Breast epithelium (tissue), 4 donors: ENCODE measurements at regions not wholly inside any gene's neighbourhood (a gene's known extent, or its start where the extent isn't known, plus 50 kb on each side); places are given as distances from the start of the nearest gene placed in this dataset.

Source experiments
- DNase-seq, 2 donors: peaks; one replicate each; pipeline ENCODE4 v3.0.0-alpha.2; 2019; ENCODE audit warnings: low spot score in 2 of 2
- H3K27ac ChIP-seq, 2 donors: fragments of 200-600 bp; sonication (generic) in 1 of 2; one replicate each; pipeline ENCODE4 v1.5.1; 2016 to 2019; ENCODE audit warnings: mild to moderate bottlenecking in 1 of 2
- H3K27me3 ChIP-seq, 2 donors: fragments of 200-600 bp; sonication (generic) in 1 of 2; one replicate each; pipeline versions ENCODE4 v1.5.1 to v1.6.0; 2017 to 2019; ENCODE audit warnings: control low read depth in 1 of 2, mild to moderate bottlenecking in 1 of 2
- H3K36me3 ChIP-seq: fragments of 200-600 bp; one replicate; pipeline ENCODE4 v1.5.1; 2019
- H3K4me1 ChIP-seq, 2 donors: fragments of 200-600 bp; sonication (generic); one replicate each; pipeline ENCODE4 v1.5.1; 2016 to 2019; ENCODE audit warnings: control low read depth in 1 of 2
- H3K4me3 ChIP-seq, 3 donors: fragments of 200-600 bp; sonication (generic); 1 replicate in 2 of 3; 2 replicates in 1 of 3; pipeline ENCODE4 v1.5.1; 2016 to 2019; ENCODE audit warnings: mild to moderate bottlenecking in 3 of 3, moderate library complexity in 2 of 3
- H3K9me3 ChIP-seq, 2 donors: fragments of 200-600 bp; sonication (generic) in 1 of 2; one replicate each; pipeline ENCODE4 v1.5.1; 2016 to 2019; ENCODE audit warnings: control low read depth in 1 of 2
- CTCF ChIP-seq, 3 donors: fragments of 450-650 bp; IDR thresholded peaks; one replicate each; pipeline ENCODE4 v1.5.1; 2016 to 2017; ENCODE audit warnings: antibody characterized with exemption in 3 of 3, mild to moderate bottlenecking in 3 of 3, moderate library complexity in 3 of 3
- POLR2A ChIP-seq: fragments of 450-650 bp; IDR thresholded peaks from one replicate; pipeline ENCODE4 v1.6.1; 2016; ENCODE audit warnings: antibody characterized with exemption, mild to moderate bottlenecking, moderate library complexity
- POLR2AphosphoS5 ChIP-seq, 3 donors: sonication (generic); formaldehyde crosslinking; IDR thresholded peaks; one replicate each; pipeline ENCODE4 v1.6.1; 2017; ENCODE audit warnings: antibody characterized with exemption in 3 of 3
- intact Hi-C: fragments of 100-400 bp; cut with DNase I; formaldehyde crosslinking; loops from one replicate; pipeline ENCODE4 v1.15.1; 2023; ENCODE audit warnings: low total_unique reads

DNA sequence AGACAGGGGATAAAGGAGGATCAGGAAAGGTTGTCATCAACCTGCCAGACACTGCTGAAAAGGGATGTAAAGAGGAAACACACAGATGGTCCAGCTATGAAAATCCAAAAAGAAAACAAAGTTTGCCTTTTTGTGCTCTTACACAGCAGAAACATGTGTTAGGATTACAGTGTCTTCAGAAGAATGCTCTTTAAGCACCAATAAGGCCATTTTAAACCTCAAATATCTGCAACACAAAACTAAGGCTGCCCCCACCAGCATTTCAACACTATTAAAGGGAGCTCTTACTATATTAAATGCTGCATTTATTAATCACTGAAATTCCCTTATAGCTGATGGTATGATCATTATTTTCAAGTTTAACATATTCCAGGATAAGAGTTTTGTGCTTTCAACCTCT is 922.5 kb downstream of the NLGN4Y start:
- H3K27me3 ChIP-seq: no peaks in the 10 kb centered on the region
- no peak overlapping the region for H3K4me3 ChIP-seq
- no peaks in the 10 kb centered on the region for H3K9me3 ChIP-seq
- no peaks in the 10 kb centered on the region for H3K4me1 ChIP-seq
- DNase-seq: no peak
- H3K27ac ChIP-seq: no peak overlapping the region
- no peaks in the 10 kb centered on the region for H3K36me3 ChIP-seq
- no peak for TF ChIP-seq CTCF (IDR thresholded peaks at IDR 0.05)
- TF ChIP-seq POLR2AphosphoS5 (IDR thresholded peaks at IDR 0.05): no peak
- no peak for TF ChIP-seq POLR2A
- intact Hi-C loops: no loop called here

GRCh38 chrY:15447959-15448358 is 923.6 kb downstream of the NLGN4Y start:
- intact Hi-C loops: no loop called here
- H3K36me3 ChIP-seq: no peaks in the 10 kb centered on the region
- H3K27me3 ChIP-seq: no peaks in the 10 kb centered on the region
- DNase-seq: no peak
- no peaks in the 10 kb centered on the region for H3K4me1 ChIP-seq
- no peak overlapping the region for H3K27ac ChIP-seq
- H3K9me3 ChIP-seq: no peaks in the 10 kb centered on the region
- TF ChIP-seq POLR2AphosphoS5 (IDR thresholded peaks at IDR 0.05) (no peak), CTCF (IDR thresholded peaks at IDR 0.05) (no peak), POLR2A (no peak)
- H3K4me3 ChIP-seq: no peak overlapping the region

- intact Hi-C loops: no loop called here
- H3K4me3 ChIP-seq: peak overlapping the region in 1 of 3 donors; percentile 27
- H3K9me3 ChIP-seq: no peaks in the 10 kb centered on the region
- TF ChIP-seq POLR2AphosphoS5 (IDR thresholded peaks at IDR 0.05) (no peak), CTCF (IDR thresholded peaks at IDR 0.05) (no peak), POLR2A (no peak)
- no peak overlapping the region for H3K27ac ChIP-seq
- no peaks in the 10 kb centered on the region for H3K36me3 ChIP-seq
- no peaks in the 10 kb centered on the region for H3K27me3 ChIP-seq
- no peak for DNase-seq
- H3K4me1 ChIP-seq: no peaks in the 10 kb centered on the region
Measured at GRCh38 chrY:15455133-15455937, 931.0 kb downstream of the NLGN4Y start.

GRCh38 chrY:15455980-15456469 is 931.7 kb downstream of the NLGN4Y start:
- TF ChIP-seq CTCF (IDR thresholded peaks at IDR 0.05) (no peak), POLR2A (no peak), POLR2AphosphoS5 (IDR thresholded peaks at IDR 0.05) (no peak)
- Histone ChIP-seq H3K36me3 (no peaks in the 10 kb centered on the region), H3K9me3 (no peaks in the 10 kb centered on the region), H3K27me3 (no peaks in the 10 kb centered on the region), H3K27ac (no peak overlapping the region), H3K4me3 (peak overlapping the region in 1 of 3 donors; percentile 27), H3K4me1 (no peaks in the 10 kb centered on the region)
- DNase-seq: peak in 1 of 2 donors; percentile 62
- intact Hi-C loops: no loop called here

- H3K9me3 ChIP-seq: no peaks in the 10 kb centered on the region
- no peak for DNase-seq
- no peaks in the 10 kb centered on the region for H3K27me3 ChIP-seq
- peak overlapping the region in 1 of 3 donors; percentile 27 for H3K4me3 ChIP-seq
- H3K4me1 ChIP-seq: no peaks in the 10 kb centered on the region
- intact Hi-C loops: no loop called here
- H3K27ac ChIP-seq: no peak overlapping the region
- H3K36me3 ChIP-seq: no peaks in the 10 kb centered on the region
- no peak for TF ChIP-seq CTCF (IDR thresholded peaks at IDR 0.05)
- TF ChIP-seq POLR2A: no peak
- TF ChIP-seq POLR2AphosphoS5 (IDR thresholded peaks at IDR 0.05): no peak
Measured at GRCh38 chrY:15456491-15456890, 932.2 kb downstream of the NLGN4Y start.
